Spinal cord (tissue), 9 donors: ENCODE measurements at regions not wholly inside any gene's neighbourhood (a gene's known extent, or its start where the extent isn't known, plus 50 kb on each side); places are given as distances from the start of the nearest gene placed in this dataset.

ENCODE experiments used
- DNase-seq, 6 donors: peaks; one replicate each; pipeline versions ENCODE4 v3.0.0 to v3.0.0-alpha.2; 2013 to 2015; ENCODE audit warnings: low spot score in 6 of 6, low read depth in 4 of 6
- H3K27ac ChIP-seq: one replicate; pipeline ENCODE4 v1.5.1; 2013; ENCODE audit warnings: low read depth, low read length, control low read depth
- H3K27me3 ChIP-seq: one replicate; pipeline ENCODE4 v1.6.1; 2013; ENCODE audit warnings: low read length; ENCODE audit not compliant: control insufficient read depth, insufficient read depth
- H3K36me3 ChIP-seq: one replicate; pipeline ENCODE4 v1.6.1; 2013; ENCODE audit warnings: low read length; ENCODE audit not compliant: control insufficient read depth, insufficient read depth
- H3K4me1 ChIP-seq: one replicate; pipeline ENCODE4 v1.6.1; 2013; ENCODE audit warnings: low read length; ENCODE audit not compliant: control insufficient read depth, insufficient read depth
- H3K4me3 ChIP-seq: one replicate; pipeline ENCODE4 v1.5.1; 2013; ENCODE audit warnings: low read depth, low read length, control low read depth
- H3K9me3 ChIP-seq: one replicate; pipeline ENCODE4 v1.6.1; 2013; ENCODE audit warnings: low read length; ENCODE audit not compliant: control insufficient read depth, insufficient read depth
- WGBS: methylation state at CpG from one replicate; pipeline ENCODE4 v1.1.5; 2013; ENCODE audit warnings: missing lambda C conversion rate; ENCODE audit not compliant: insufficient coverage; 5-methylcytosine and 5-hydroxymethylcytosine counted together
- donor health status: healthy.

DNA sequence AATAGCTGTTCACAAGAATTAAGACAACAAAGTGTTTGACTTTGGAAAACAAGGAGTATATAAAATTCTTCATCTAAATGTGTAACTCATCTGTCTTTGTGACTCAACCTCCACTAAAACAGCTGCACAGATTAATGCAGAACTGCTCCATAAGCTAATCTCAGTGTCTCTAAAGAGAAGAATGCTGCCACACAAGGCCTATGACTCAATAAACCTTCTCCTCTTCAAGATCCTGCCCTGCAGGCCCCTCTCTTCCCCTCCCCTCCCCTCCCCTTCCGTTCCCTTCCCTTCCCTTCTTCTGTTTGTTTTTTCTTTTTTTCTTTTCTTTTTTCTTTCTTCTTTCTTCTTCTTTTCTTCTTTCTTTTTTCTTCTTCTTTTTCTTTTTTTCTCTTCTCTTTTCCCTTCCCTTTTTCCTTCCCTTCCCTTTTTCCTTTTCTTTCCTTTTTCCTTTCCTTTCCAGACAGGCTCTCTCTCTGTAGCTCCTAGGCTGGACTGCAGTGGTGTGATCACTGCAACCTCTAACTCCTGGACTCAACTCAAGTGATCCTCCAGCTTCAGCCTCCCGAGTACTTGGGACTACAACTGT is 1052.8 kb downstream of the BRINP3 start:
- H3K27ac ChIP-seq, result no peak overlapping the region
- H3K4me1 ChIP-seq, result no peaks in the 10 kb centered on the region
- 92% methylated on average over 1 of the region's 2 CpGs for WGBS

DNA sequence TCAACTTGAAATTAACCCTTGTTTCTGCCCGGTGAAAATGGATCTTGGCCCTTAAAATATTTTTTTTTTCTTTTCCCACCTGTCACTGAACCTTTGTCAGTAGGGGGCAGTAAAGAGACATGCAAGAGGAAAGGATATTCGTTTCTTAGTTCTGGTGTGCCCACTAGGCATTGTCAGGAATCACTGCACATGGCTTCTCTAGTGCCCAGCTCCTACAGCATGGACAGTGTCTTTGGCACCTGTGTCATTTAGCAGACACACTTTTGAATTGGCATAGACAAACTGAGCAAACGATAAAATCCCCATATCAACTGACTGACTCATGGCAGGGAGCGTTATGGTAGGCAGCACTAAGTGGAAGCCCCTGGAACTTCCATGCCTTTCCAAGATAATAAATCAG is 1048.1 kb downstream of the BRINP3 start:
- Histone ChIP-seq H3K36me3 (no peaks in the 10 kb centered on the region), H3K9me3 (no peaks in the 10 kb centered on the region), H3K27ac (no peak overlapping the region), H3K4me1 (no peaks in the 10 kb centered on the region), H3K4me3 (no peak overlapping the region), H3K27me3 (no peaks in the 10 kb centered on the region)
- 29% methylated on average over 1 of the region's 4 CpGs for WGBS
- peak in 1 of 6 donors; percentile 10 for DNase-seq

More for the DNA sequence above, 1052.8 kb downstream of the BRINP3 start:
- no peak for DNase-seq
- Histone ChIP-seq H3K4me3 (no peak overlapping the region), H3K36me3 (no peaks in the 10 kb centered on the region), H3K27me3 (no peaks in the 10 kb centered on the region), H3K9me3 (no peaks in the 10 kb centered on the region)

DNA sequence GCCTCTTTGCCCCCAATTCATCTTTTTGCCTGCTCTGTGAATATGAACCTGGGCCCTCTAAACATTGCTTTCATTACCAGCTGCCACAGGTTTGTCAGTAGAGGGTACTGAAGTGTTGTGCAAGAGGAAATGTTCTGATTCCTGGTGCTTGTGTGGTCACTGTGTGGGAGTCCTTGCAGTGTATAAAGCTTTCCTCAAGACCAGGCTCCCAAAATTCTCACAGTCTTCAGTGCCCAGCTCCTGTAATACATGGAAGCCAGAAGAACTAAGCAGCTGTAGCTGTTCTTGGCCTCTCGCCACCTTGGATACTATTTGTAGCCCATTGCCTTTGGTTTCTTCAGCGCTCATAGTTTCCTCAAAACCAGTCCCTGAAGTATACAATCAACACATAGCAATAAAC is 1046.2 kb downstream of the BRINP3 start:
- no peaks in the 10 kb centered on the region for H3K9me3 ChIP-seq
- H3K36me3 ChIP-seq, result no peaks in the 10 kb centered on the region
- DNase-seq, result peak in 1 of 6 donors; percentile 3
- no peak overlapping the region for H3K4me3 ChIP-seq
- no peak overlapping the region for H3K27ac ChIP-seq
- 75% methylated on average over 1 of the region's 2 CpGs for WGBS
- no peaks in the 10 kb centered on the region for H3K4me1 ChIP-seq
- no peaks in the 10 kb centered on the region for H3K27me3 ChIP-seq

DNA sequence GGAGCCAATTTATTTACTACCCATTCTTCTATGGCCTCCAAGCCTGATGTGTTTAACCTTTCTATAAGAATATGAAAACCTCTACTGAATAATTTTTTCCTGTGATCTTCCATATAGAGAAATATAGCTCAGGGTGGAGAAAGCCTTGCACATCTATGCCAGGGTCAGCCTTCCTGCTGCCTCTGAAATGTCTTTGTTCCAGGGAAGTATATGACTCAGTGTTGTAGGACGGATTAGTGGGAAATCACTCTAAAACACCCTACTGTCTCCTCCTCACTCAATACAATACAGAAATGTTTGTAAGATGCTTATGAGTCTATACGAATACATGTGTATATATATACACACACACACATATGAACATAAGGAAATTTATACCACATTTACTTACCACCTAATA is 1044.9 kb downstream of the BRINP3 start:
- no peaks in the 10 kb centered on the region for H3K9me3 ChIP-seq
- H3K4me3 ChIP-seq, result no peak overlapping the region
- H3K27ac ChIP-seq, result no peak overlapping the region
- H3K36me3 ChIP-seq, result no peaks in the 10 kb centered on the region
- no peaks in the 10 kb centered on the region for H3K27me3 ChIP-seq
- DNase-seq, result no peak
- WGBS, result no CpG with 5 or more reads among the region's 2 CpGs
- no peaks in the 10 kb centered on the region for H3K4me1 ChIP-seq

DNA sequence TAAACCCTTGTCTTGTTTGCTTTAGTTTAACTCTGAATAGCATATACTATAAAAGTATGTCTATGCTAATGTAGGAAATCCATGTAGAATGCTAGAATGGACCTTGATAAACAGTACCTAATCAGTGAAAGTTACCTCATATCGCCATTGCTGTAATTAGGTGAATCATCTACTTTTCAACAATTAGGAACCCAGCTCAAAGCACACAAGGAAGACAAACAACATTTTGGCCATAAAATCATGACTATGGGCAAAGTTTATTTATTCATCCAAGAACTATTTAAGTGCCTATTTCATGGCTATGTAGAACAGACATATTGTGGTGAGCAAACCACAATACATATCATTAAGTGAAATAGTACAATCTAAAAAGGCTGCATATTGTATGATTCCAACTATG is 1043.2 kb downstream of the BRINP3 start:
- Histone ChIP-seq H3K27me3 (no peaks in the 10 kb centered on the region), H3K4me1 (no peaks in the 10 kb centered on the region), H3K36me3 (no peaks in the 10 kb centered on the region), H3K9me3 (no peaks in the 10 kb centered on the region), H3K27ac (no peak overlapping the region), H3K4me3 (no peak overlapping the region)
- WGBS, result no CpG with 5 or more reads among the region's 1 CpG
- DNase-seq, result no peak

DNA sequence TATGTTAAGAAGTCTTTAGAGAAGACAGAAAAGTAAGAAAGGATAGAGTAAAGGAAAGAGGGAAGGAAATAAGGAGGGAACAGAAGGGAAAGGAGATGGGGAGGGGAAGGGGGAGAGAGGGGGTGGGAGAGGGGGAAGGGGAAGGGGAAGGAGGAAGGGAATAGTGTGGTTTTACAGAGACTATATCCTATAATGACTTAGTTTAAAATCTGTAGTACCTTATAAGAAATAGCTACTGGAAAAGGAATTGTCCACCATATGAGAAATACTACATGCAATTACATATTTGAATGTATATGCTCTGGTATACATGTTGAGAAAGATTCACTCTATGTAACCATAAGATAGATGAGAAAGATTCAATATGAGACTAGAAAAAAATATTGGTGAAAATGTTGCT is 1042.3 kb downstream of the BRINP3 start:
- Histone ChIP-seq H3K27ac (no peak overlapping the region), H3K4me1 (no peaks in the 10 kb centered on the region), H3K27me3 (no peaks in the 10 kb centered on the region), H3K9me3 (no peaks in the 10 kb centered on the region), H3K4me3 (no peak overlapping the region), H3K36me3 (no peaks in the 10 kb centered on the region)
- DNase-seq, result no peak

DNA sequence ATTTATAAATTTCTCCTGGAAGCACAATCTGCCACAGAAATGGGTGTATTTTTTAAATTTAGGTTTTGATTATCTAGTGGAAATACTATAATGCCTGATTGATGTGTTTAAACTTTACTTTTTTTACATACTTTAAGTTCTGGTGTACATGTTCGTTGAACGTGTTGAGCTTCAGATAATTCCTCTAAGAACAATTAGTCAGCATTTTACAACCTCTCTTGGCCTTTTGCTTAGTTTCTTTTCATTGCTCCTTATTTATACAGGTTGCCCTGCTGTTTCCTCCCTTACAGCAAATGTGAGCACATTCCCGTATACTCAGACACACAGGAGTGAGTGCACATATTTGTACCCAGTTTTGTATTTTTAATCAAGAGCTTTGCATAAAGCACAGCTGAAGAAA is 1038.9 kb downstream of the BRINP3 start:
- Histone ChIP-seq H3K27me3 (no peaks in the 10 kb centered on the region), H3K4me1 (no peaks in the 10 kb centered on the region), H3K27ac (no peak overlapping the region), H3K4me3 (no peak overlapping the region), H3K36me3 (no peaks in the 10 kb centered on the region), H3K9me3 (no peaks in the 10 kb centered on the region)
- 60% methylated on average over 1 of the region's 3 CpGs for WGBS
- no peak for DNase-seq

DNA sequence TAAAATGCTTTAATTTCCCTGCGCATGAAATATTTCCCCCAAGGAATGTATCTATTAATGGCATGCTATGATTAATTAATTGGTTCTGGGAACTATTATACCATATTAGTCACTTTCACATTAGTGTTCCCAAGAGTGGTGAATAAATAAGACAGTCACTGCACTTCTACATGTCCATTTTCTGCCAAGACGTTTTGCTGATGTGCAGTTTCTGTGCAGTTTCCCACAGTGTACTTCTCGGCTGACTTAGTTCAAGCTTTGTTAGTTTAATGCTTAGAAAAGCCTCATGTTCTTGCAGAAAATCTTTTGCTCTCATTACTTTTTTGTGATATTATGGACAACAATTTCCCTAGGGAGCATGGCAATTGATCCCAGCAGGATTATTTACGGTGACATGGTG is 1014.5 kb downstream of the BRINP3 start:
- Histone ChIP-seq H3K4me3 (no peak overlapping the region), H3K9me3 (peaks cover 2% of the 10 kb centered on the region), H3K27me3 (no peaks in the 10 kb centered on the region), H3K36me3 (no peaks in the 10 kb centered on the region), H3K4me1 (no peaks in the 10 kb centered on the region), H3K27ac (no peak overlapping the region)
- peak in 4 of 6 donors; percentile 2 to 52 (median 12) for DNase-seq
- WGBS, result no CpG with 5 or more reads among the region's 4 CpGs

DNA sequence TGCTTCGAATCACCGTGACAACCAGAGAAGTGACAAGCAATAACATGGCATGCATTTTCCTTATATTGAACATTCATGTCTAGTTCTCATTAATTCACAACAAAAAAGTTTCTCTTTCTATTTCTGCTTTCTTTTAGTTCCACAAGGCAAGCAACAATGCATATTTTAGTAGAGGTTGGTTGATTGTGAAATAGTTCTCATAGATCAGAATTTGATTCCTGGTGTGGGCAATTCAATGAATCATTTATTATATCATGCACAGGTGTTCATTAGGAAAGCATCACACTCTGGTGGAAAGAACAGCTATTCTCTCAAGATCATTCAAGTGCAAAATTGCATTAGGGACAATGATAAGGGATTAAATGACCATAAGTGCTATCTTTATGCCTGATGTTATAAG is 980.9 kb downstream of the BRINP3 start:
- Histone ChIP-seq H3K9me3 (no peaks in the 10 kb centered on the region), H3K4me3 (no peak overlapping the region), H3K27me3 (no peaks in the 10 kb centered on the region), H3K36me3 (no peaks in the 10 kb centered on the region), H3K4me1 (no peaks in the 10 kb centered on the region), H3K27ac (no peak overlapping the region)
- no CpG with 5 or more reads among the region's 2 CpGs for WGBS
- DNase-seq, result peak in 1 of 6 donors; percentile 53

DNA sequence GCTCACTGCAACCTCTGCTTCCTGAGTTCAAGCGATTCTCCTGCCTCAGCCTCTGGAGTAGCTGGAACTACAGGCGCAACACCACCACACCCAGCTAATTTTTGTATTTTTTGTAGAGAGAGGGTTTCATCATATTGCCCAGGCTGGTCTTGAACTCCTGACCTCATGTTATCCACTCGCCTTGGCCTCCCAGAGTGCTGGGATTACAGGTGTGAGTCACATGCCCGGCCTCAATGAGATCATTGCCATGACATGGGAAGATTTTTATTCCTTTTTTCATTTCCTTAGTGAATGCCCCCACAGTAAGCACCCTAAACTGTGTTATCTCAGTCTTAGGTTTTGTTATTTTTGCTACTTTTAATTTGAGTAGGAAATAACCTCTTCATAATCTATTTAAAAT is 977.9 kb downstream of the BRINP3 start:
- no CpG with 5 or more reads among the region's 4 CpGs for WGBS
- Histone ChIP-seq H3K4me1 (no peaks in the 10 kb centered on the region), H3K4me3 (no peak overlapping the region), H3K9me3 (no peaks in the 10 kb centered on the region), H3K27ac (no peak overlapping the region), H3K27me3 (no peaks in the 10 kb centered on the region), H3K36me3 (no peaks in the 10 kb centered on the region)
- DNase-seq, result no peak
